Gastrocnemius medialis (tissue), 4 donors: ENCODE measurements at regions not wholly inside any gene's neighbourhood (a gene's known extent, or its start where the extent isn't known, plus 50 kb on each side); places are given as distances from the start of the nearest gene placed in this dataset.

Experiments used
- ATAC-seq, 2 donors: fragments of 150-250 bp; one replicate each; pipeline ENCODE4 v1.9.1; 2016
- DNase-seq, 2 donors: peaks; one replicate each; pipeline ENCODE4 v3.0.0-alpha.2; 2019
- H3K27ac ChIP-seq, 4 donors: fragments of 200-600 bp; sonication (generic); 1 replicate in 1 of 4; 2 replicates in 3 of 4; pipeline ENCODE4 v1.5.1; 2016 to 2018; ENCODE audit warnings: mild to moderate bottlenecking in 2 of 4, moderate library complexity in 1 of 4
- H3K27me3 ChIP-seq, 3 donors: fragments of 200-600 bp; sonication (generic) in 2 of 3; 1 replicate in 1 of 3; 2 replicates in 2 of 3; pipeline versions ENCODE4 v1.5.1 to v1.6.0; 2016 to 2019; ENCODE audit warnings: mild to moderate bottlenecking in 1 of 3, moderate library complexity in 1 of 3
- H3K36me3 ChIP-seq, 2 donors: fragments of 200-600 bp; sonication (generic) in 1 of 2; one replicate each; pipeline ENCODE4 v1.5.1; 2017 to 2018
- H3K4me1 ChIP-seq, 2 donors: fragments of 200-600 bp; sonication (generic) in 1 of 2; one replicate each; pipeline ENCODE4 v1.5.1; 2016 to 2017; ENCODE audit warnings: mild to moderate bottlenecking in 2 of 2
- H3K4me3 ChIP-seq, 4 donors: fragments of 200-600 bp; sonication (generic) in 3 of 4; 1 replicate in 1 of 4; 2 replicates in 3 of 4; pipeline ENCODE4 v1.5.1; 2016 to 2019; ENCODE audit warnings: mild to moderate bottlenecking in 2 of 4
- H3K9me3 ChIP-seq, 3 donors: fragments of 200-600 bp; sonication (generic) in 2 of 3; 1 replicate in 1 of 3; 2 replicates in 2 of 3; pipeline ENCODE4 v1.5.1; 2016 to 2019
- POLR2A ChIP-seq, 2 donors: fragments of 450-650 bp; IDR thresholded peaks; one replicate each; pipeline ENCODE4 v1.6.1; 2017; ENCODE audit warnings: antibody characterized with exemption in 2 of 2, mild to moderate bottlenecking in 2 of 2, moderate library complexity in 2 of 2
- in situ Hi-C, 4 donors: fragments of 200-750 bp; cut with MboI; loops; one replicate each; pipeline versions ENCODE4 v1.15.0 to v1.8.0; 2017; ENCODE audit warnings: low sequenced_read_pairs in 4 of 4
- intact Hi-C: fragments of 100-400 bp; cut with DNase I; formaldehyde crosslinking; loops from one replicate; pipeline ENCODE4 v1.15.1; 2023; ENCODE audit warnings: low total_unique reads
- TF ChIP-seq, protein P1 (sequence below), 5 experiments: fragments of 450-650 bp in 3 of 5; fragments of 200-600 bp in 2 of 5; sonication (generic) in 2 of 5; IDR thresholded peaks in 4 of 5; conservative IDR thresholded peaks in 1 of 5; 1 replicate in 4 of 5; 2 replicates in 1 of 5; pipeline ENCODE4 v1.5.1; 2016 to 2019; ENCODE audit warnings: antibody characterized with exemption in 5 of 5, mild to moderate bottlenecking in 3 of 5, moderate library complexity in 3 of 5

DNA sequence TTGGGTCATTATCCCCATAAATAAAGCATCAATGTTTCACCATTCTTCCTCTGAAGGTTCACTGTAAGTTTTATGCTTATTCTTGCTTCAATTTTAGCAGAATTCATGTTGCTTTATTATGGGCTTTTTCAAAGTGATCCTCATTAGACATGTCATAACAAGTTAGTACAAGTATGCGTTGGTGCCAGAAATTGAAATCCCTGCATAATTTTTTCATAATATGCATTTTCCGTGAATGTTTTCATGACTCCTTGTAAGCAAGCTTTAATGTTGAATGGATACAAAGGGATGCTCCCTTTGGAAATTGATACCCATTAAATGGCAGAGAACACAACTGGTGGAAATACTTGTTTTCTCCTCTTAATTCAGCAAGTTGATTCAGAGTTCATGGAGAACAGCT is 179.7 kb downstream of the ST6GAL2 start:
- no peaks in the 10 kb centered on the region for H3K4me1 ChIP-seq
- intact Hi-C loops, result no loop called here
- DNase-seq (no peak), ATAC-seq (no peak)
- in situ Hi-C loops, result no loop called here
- no peaks in the 10 kb centered on the region for H3K27me3 ChIP-seq
- H3K36me3 ChIP-seq, result no peaks in the 10 kb centered on the region
- no peak overlapping the region for H3K4me3 ChIP-seq
- TF ChIP-seq, protein P1, sequence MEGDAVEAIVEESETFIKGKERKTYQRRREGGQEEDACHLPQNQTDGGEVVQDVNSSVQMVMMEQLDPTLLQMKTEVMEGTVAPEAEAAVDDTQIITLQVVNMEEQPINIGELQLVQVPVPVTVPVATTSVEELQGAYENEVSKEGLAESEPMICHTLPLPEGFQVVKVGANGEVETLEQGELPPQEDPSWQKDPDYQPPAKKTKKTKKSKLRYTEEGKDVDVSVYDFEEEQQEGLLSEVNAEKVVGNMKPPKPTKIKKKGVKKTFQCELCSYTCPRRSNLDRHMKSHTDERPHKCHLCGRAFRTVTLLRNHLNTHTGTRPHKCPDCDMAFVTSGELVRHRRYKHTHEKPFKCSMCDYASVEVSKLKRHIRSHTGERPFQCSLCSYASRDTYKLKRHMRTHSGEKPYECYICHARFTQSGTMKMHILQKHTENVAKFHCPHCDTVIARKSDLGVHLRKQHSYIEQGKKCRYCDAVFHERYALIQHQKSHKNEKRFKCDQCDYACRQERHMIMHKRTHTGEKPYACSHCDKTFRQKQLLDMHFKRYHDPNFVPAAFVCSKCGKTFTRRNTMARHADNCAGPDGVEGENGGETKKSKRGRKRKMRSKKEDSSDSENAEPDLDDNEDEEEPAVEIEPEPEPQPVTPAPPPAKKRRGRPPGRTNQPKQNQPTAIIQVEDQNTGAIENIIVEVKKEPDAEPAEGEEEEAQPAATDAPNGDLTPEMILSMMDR (IDR thresholded peaks at IDR 0.05 in 4 of 5, conservative IDR thresholded peaks at IDR 0.05 in 1 of 5), result no peak
- TF ChIP-seq POLR2A (IDR thresholded peaks at IDR 0.05), result no peak
- no peak overlapping the region for H3K27ac ChIP-seq
- no peaks in the 10 kb centered on the region for H3K9me3 ChIP-seq

DNA sequence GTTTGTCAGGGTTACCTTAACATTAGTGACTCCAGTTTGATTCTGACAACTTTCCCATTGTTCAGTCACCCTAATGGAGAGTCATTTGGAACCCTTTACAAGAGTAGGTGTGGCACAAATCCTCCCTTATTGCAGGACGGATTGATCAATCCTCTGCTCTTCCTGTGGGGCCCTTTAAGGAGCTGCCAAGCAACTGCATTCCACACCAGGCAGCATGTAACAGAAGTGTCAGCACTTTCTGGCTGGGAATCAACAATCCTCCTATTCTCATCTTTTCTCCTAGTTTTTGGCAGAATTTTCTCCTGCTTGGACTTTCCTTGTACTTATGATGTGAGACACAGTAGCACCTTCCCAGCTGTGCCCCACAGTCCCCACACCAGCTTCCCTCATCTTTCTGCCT is 177.8 kb downstream of the ST6GAL2 start:
- Histone ChIP-seq H3K9me3 (no peaks in the 10 kb centered on the region), H3K36me3 (no peaks in the 10 kb centered on the region), H3K27ac (no peak overlapping the region), H3K4me3 (no peak overlapping the region), H3K4me1 (no peaks in the 10 kb centered on the region), H3K27me3 (no peaks in the 10 kb centered on the region)
- no peak for ATAC-seq
- TF ChIP-seq, protein P1 (IDR thresholded peaks at IDR 0.05 in 4 of 5, conservative IDR thresholded peaks at IDR 0.05 in 1 of 5), result no peak
- no peak for TF ChIP-seq POLR2A (IDR thresholded peaks at IDR 0.05)
- intact Hi-C loops, result no loop called here
- no peak for DNase-seq
- in situ Hi-C loops, result no loop called here

DNA sequence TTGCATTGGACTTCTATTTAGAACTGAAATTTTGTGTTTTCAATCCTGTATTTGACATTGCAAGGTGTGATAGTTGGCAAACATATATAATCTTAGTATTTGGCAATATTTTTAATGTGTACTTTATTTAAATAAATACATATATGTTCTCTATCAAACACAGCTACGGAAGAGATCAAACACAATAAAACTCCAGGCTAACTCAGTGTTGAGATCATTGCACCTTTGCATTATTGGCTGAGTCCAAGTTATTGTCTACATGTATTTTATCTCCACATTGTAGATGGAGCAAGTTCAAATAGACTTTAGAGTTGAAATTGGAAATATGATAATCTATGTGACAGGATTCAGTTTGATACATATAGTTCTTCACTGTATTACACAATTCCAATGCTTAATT is 176.7 kb downstream of the ST6GAL2 start:
- no peaks in the 10 kb centered on the region for H3K27me3 ChIP-seq
- ATAC-seq (no peak), DNase-seq (no peak)
- no peaks in the 10 kb centered on the region for H3K9me3 ChIP-seq
- no peaks in the 10 kb centered on the region for H3K4me1 ChIP-seq
- intact Hi-C loops, result no loop called here
- H3K27ac ChIP-seq, result no peak overlapping the region
- no peaks in the 10 kb centered on the region for H3K36me3 ChIP-seq
- TF ChIP-seq, protein P1 (IDR thresholded peaks at IDR 0.05 in 4 of 5, conservative IDR thresholded peaks at IDR 0.05 in 1 of 5), result no peak
- TF ChIP-seq POLR2A (IDR thresholded peaks at IDR 0.05), result no peak
- no peak overlapping the region for H3K4me3 ChIP-seq
- in situ Hi-C loops, result no loop called here

DNA sequence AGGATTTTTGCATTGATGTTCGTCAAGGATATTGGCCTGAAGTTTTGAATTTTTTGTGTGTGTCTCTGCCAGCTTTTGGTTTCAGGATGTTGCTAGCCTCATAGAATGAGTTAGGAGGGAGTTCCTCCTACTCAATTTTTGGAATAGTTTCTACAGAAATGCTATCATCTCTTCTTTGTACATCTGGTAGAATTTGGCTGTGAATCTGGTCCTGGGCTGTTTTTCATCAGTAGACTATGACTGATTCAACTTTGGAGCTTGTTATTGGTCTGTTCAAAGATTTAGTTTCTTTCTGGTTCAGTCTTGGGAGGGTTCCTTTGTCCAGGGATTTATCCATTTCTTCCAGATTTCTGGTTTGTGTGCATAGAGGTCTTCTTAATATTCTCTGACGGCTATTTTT is 166.7 kb downstream of the ST6GAL2 start:
- Histone ChIP-seq H3K4me1 (no peaks in the 10 kb centered on the region), H3K27me3 (no peaks in the 10 kb centered on the region), H3K4me3 (no peak overlapping the region), H3K36me3 (no peaks in the 10 kb centered on the region), H3K9me3 (peaks cover 0 to 12% (median 0%) of the 10 kb centered on the region in 3 donors), H3K27ac (no peak overlapping the region)
- DNase-seq, result no peak
- in situ Hi-C loops, result no loop called here
- no peak for TF ChIP-seq POLR2A (IDR thresholded peaks at IDR 0.05)
- TF ChIP-seq, protein P1 (IDR thresholded peaks at IDR 0.05 in 4 of 5, conservative IDR thresholded peaks at IDR 0.05 in 1 of 5), result no peak
- intact Hi-C loops, result no loop called here
- ATAC-seq, result no peak

DNA sequence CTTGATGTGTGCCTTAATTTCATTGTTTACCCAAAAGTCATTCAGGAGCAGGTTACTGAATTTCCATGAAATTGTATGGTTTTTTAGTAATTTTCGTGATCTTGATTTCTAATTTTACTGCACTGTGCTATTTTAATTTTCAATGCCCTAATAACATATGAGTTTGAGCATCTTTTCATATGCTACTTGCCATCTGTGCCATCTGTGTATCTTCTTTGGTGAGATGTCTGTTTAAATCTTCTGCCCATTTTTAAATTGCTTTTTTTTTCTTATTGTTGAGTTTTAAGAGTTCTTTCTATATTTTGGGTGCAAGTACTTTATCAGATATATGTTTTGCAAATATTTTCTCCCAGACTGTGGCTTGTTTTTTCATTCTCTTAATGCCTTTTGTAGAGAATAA is 165.9 kb downstream of the ST6GAL2 start:
- DNase-seq (no peak), ATAC-seq (no peak)
- peaks cover 0 to 12% (median 0%) of the 10 kb centered on the region in 3 donors for H3K9me3 ChIP-seq
- in situ Hi-C loops, result no loop called here
- no peaks in the 10 kb centered on the region for H3K4me1 ChIP-seq
- TF ChIP-seq POLR2A (IDR thresholded peaks at IDR 0.05), result no peak
- TF ChIP-seq, protein P1 (IDR thresholded peaks at IDR 0.05 in 4 of 5, conservative IDR thresholded peaks at IDR 0.05 in 1 of 5), result no peak
- H3K4me3 ChIP-seq, result no peak overlapping the region
- intact Hi-C loops, result no loop called here
- no peak overlapping the region for H3K27ac ChIP-seq
- H3K36me3 ChIP-seq, result no peaks in the 10 kb centered on the region
- no peaks in the 10 kb centered on the region for H3K27me3 ChIP-seq
